HCT116 (cell line): ENCODE measurements at regions not wholly inside any gene's neighbourhood (a gene's known extent, or its start where the extent isn't known, plus 50 kb on each side); places are given as distances from the start of the nearest gene placed in this dataset.

Experiments
- ATAC-seq: fragments of 200-7000 bp; cut with Tn5 transposase; 2 replicates; pipeline ENCODE4 v1.9.1; 2020; ENCODE audit warnings: mild to moderate bottlenecking, moderate library complexity
- BruUV-seq: library from RNA; stranded (reverse); fragments of 400-500 nt; replicated peaks from 2 replicates; lab custom pipeline; 2021; lab: Mats Ljungman, UMichigan
- CTCF ChIA-PET: fragments of 300-600 bp; sonication (Branson Sonifier 250); formaldehyde crosslinking; loops from one replicate; lab custom pipeline; 2021; ENCODE audit warnings: antibody characterized with exemption; lab: Charles Lee
- POLR2A ChIA-PET: fragments of 300-600, 350-600 bp; sonication (Branson Sonifier 250); formaldehyde crosslinking; loops from one replicate; lab custom pipeline; 2021; ENCODE audit warnings: antibody characterized with exemption; lab: Charles Lee
- RAD21 ChIA-PET, 2 experiments: fragments of 300-600 bp; sonication (Branson Sonifier 250); formaldehyde crosslinking; loops; one replicate each; lab custom pipeline; 2023; ENCODE audit warnings: low total read pairs in 2 of 2; ENCODE audit not compliant: uncharacterized antibody in 2 of 2, unreplicated experiment in 2 of 2, low non-redundant PET in 1 of 2; lab: Charles Lee
- DNase-seq: peaks from one replicate; pipeline ENCODE4 v3.0.0-alpha.2; 2010; ENCODE audit warnings: low read depth, low spot score
- H2AFZ ChIP-seq: fragments of 200-600 bp; shearing (Covaris generic), sonication (generic); 2 replicates; pipeline ENCODE4 v1.6.1; 2017; ENCODE audit warnings: low read depth, mixed run types, mixed read lengths, antibody characterized with exemption, low read length; ENCODE audit not compliant: poor library complexity, severe bottlenecking
- H3K27ac ChIP-seq: 2 replicates; pipeline ENCODE4 v1.5.1; 2012; ENCODE audit warnings: low read depth, low read length
- H3K27me3 ChIP-seq: fragments of 200-600 bp; sonication (generic); 2 replicates; pipeline ENCODE4 v1.6.1; 2016; ENCODE audit warnings: mixed run types, low read length, mixed read lengths; ENCODE audit not compliant: insufficient read depth
- H3K36me3 ChIP-seq, 2 experiments: fragments of 200-500 bp in 1 of 2; fragments of 200-600 bp in 1 of 2; sonication (Bioruptor generic) in 1 of 2; sonication (generic) in 1 of 2; 2 replicates each; pipeline versions ENCODE4 v1.5.1 to v1.6.1; 2014 to 2016; ENCODE audit warnings: low read length in 2 of 2, inconsistent platforms in 1 of 2, mixed read lengths in 1 of 2, mixed run types in 1 of 2; ENCODE audit not compliant: insufficient read depth in 2 of 2, control insufficient read depth in 1 of 2
- H3K4me1 ChIP-seq, 2 experiments: fragments of 200-600 bp in 1 of 2; sonication (generic) in 1 of 2; 2 replicates each; pipeline versions ENCODE4 v1.5.1 to v1.6.1; 2012 to 2017; ENCODE audit warnings: low read length in 2 of 2, inconsistent platforms in 1 of 2, mild to moderate bottlenecking in 1 of 2, mixed read lengths in 1 of 2, mixed run types in 1 of 2, moderate library complexity in 1 of 2; ENCODE audit not compliant: insufficient read depth in 2 of 2, control insufficient read depth in 1 of 2
- H3K4me2 ChIP-seq: fragments of 200-600 bp; sonication (generic); 2 replicates; pipeline ENCODE4 v1.6.1; 2017; ENCODE audit warnings: mixed run types, low read length, mixed read lengths
- H3K4me3 ChIP-seq, 2 experiments: fragments of 200-600 bp in 1 of 2; sonication (generic) in 1 of 2; replicated peaks in 1 of 2; 2 replicates each; pipeline ENCODE4 v1.5.1; 2011 to 2016; ENCODE audit warnings: low read length in 2 of 2, control low read depth in 1 of 2, low read depth in 1 of 2, mild to moderate bottlenecking in 1 of 2, mixed read lengths in 1 of 2, mixed run types in 1 of 2
- H3K79me2 ChIP-seq: fragments of 200-600 bp; sonication (generic); 2 replicates; pipeline ENCODE4 v1.6.1; 2017; ENCODE audit warnings: mild to moderate bottlenecking, mixed run types, low read length, moderate library complexity, mixed read lengths; ENCODE audit not compliant: insufficient read depth
- H3K9ac ChIP-seq: fragments of 200-600 bp; sonication (generic); 2 replicates; pipeline ENCODE4 v1.6.1; 2016; ENCODE audit warnings: low read length, mixed read lengths
- H3K9me2 ChIP-seq: fragments of 200-600 bp; sonication (generic), shearing (Covaris generic); 2 replicates; pipeline ENCODE4 v1.6.1; 2017; ENCODE audit warnings: mixed run types, mild to moderate bottlenecking, moderate library complexity; ENCODE audit not compliant: insufficient read depth
- H3K9me3 ChIP-seq, 2 experiments: fragments of 200-500 bp in 1 of 2; fragments of 200-600 bp in 1 of 2; sonication (Bioruptor generic) in 1 of 2; sonication (generic) in 1 of 2; 2 replicates each; pipeline ENCODE4 v1.6.1; 2014 to 2017; ENCODE audit warnings: low read length in 2 of 2, mixed read lengths in 2 of 2, inconsistent platforms in 1 of 2, low read depth in 1 of 2, mild to moderate bottlenecking in 1 of 2, mixed run types in 1 of 2, moderate library complexity in 1 of 2; ENCODE audit not compliant: control insufficient read depth in 1 of 2, insufficient read depth in 1 of 2
- H4K20me1 ChIP-seq: fragments of 200-600 bp; sonication (generic), shearing (Covaris generic); 2 replicates; pipeline ENCODE4 v1.6.1; 2017; ENCODE audit warnings: mixed run types, mild to moderate bottlenecking, moderate library complexity; ENCODE audit not compliant: insufficient read depth
- CBX3 ChIP-seq: IDR thresholded peaks from 2 replicates; pipeline ENCODE4 v1.6.1; 2012; ENCODE audit warnings: low read depth
- CEBPB ChIP-seq: IDR thresholded peaks from 2 replicates; pipeline ENCODE4 v1.6.1; 2012; ENCODE audit warnings: low read depth
- EZH2 ChIP-seq: fragments of 200-600 bp; sonication (generic); IDR thresholded peaks from 2 replicates; pipeline ENCODE4 v1.6.1; 2017; ENCODE audit warnings: antibody characterized with exemption, mixed run types
- FOSL1 ChIP-seq: IDR thresholded peaks from 2 replicates; pipeline ENCODE4 v1.6.1; 2012; ENCODE audit warnings: low read depth
- JUND ChIP-seq: IDR thresholded peaks from 2 replicates; pipeline ENCODE4 v1.6.1; 2012
- POLR2A ChIP-seq: IDR thresholded peaks from 2 replicates; pipeline ENCODE4 v1.7.0; 2011; ENCODE audit warnings: borderline replicate concordance; ENCODE audit not compliant: insufficient read depth, insufficient read length; ENCODE audit errors: extremely low read depth
- REST ChIP-seq: IDR thresholded peaks from 2 replicates; pipeline ENCODE4 v1.6.1; 2012; ENCODE audit warnings: low read depth
- SIN3A ChIP-seq: IDR thresholded peaks from 2 replicates; pipeline ENCODE4 v1.6.1; 2012; ENCODE audit warnings: low read depth
- SRF ChIP-seq: IDR thresholded peaks from 2 replicates; pipeline ENCODE4 v1.6.1; 2012; ENCODE audit warnings: low read depth
- intact Hi-C: fragments of 100-400 bp; cut with micrococcal nuclease; formaldehyde crosslinking; loops from 2 replicates; pipeline ENCODE4 v1.10.0; 2022
- TF ChIP-seq, protein P1 (sequence below): IDR thresholded peaks from 2 replicates; pipeline ENCODE4 v1.6.1; 2012
- TF ChIP-seq, protein P2 (sequence below): IDR thresholded peaks from 2 replicates; pipeline ENCODE4 v1.6.1; 2012

- RAD21 ChIA-PET = no interaction called here
Measured at GRCh38 chr10:118234683-118235082, 107.4 kb downstream of the FAM204A start.

More at GRCh38 chr10:118234683-118235082, 107.4 kb downstream of the FAM204A start:
- no peaks in the 10 kb centered on the region for H3K9me2 ChIP-seq
- no peak for DNase-seq
- intact Hi-C loops = no loop called here
- no peak overlapping the region for H3K27ac ChIP-seq
- H3K79me2 ChIP-seq = no peaks in the 10 kb centered on the region
- POLR2A ChIA-PET = no interaction called here
- no peaks in the 10 kb centered on the region for H3K4me1 ChIP-seq
- no peak overlapping the region for H3K9ac ChIP-seq
- peaks cover 70% of the 10 kb centered on the region for H3K27me3 ChIP-seq
- H2AFZ ChIP-seq = no peak overlapping the region
- TF ChIP-seq SIN3A (no peak), CBX3 (no peak), FOSL1 (no peak), SRF (no peak), JUND (no peak), CEBPB (no peak), POLR2A (no peak), EZH2 (no peak), REST (no peak)
- TF ChIP-seq, protein P1, sequence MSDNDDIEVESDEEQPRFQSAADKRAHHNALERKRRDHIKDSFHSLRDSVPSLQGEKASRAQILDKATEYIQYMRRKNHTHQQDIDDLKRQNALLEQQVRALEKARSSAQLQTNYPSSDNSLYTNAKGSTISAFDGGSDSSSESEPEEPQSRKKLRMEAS = no peak
- TF ChIP-seq, protein P2, sequence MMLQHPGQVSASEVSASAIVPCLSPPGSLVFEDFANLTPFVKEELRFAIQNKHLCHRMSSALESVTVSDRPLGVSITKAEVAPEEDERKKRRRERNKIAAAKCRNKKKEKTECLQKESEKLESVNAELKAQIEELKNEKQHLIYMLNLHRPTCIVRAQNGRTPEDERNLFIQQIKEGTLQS = no peak
- no peak for ATAC-seq
- CTCF ChIA-PET = no interaction called here
- H3K4me2 ChIP-seq = no peak overlapping the region
- no peaks in the 10 kb centered on the region for H3K36me3 ChIP-seq
- H3K4me3 ChIP-seq = no peak overlapping the region
- no peaks in the 10 kb centered on the region for H3K9me3 ChIP-seq
- H4K20me1 ChIP-seq = no peaks in the 10 kb centered on the region
- no TSS peak for BruUV-seq
